22Rv1 (cell line): ENCODE measurements at regions not wholly inside any gene's neighbourhood (a gene's known extent, or its start where the extent isn't known, plus 50 kb on each side); places are given as distances from the start of the nearest gene placed in this dataset.

Experiments used
- CTCF ChIP-seq: fragments of 450-650 bp; IDR thresholded peaks from 2 replicates; pipeline ENCODE4 v1.5.1; 2017; ENCODE audit warnings: mild to moderate bottlenecking
- ZFX ChIP-seq: fragments of 450-650 bp; IDR thresholded peaks from 2 replicates; pipeline ENCODE4 v1.6.1; 2017; ENCODE audit warnings: antibody characterized with exemption, borderline replicate concordance

DNA sequence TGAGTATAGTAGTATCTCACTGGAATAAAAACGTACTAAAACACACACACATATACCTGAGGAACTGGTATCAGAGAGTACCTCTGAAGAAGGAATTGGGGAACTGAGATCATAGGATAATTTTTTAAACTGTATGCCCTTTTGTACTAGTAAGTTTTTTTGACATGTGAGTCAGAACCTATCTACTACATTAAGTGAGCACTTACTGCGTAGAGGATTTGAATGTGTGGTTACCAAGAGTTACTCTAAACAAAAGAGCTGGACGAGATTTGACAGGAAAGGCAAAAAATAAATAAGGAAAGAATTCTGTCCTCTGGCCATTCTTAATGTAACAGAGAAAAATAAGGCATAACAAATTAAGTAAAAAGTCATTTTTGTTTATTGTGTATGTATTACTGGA, 546.5 kb upstream of the FAT1 start:
- TF ChIP-seq CTCF (no peak), ZFX (no peak)
